HUES64 (cell line): ENCODE measurements at regions not wholly inside any gene's neighbourhood (a gene's known extent, or its start where the extent isn't known, plus 50 kb on each side); places are given as distances from the start of the nearest gene placed in this dataset.
"Not testable (repeated sequence)": the region's sequence is repeated elsewhere in the genome, so short reads cannot be mapped to it uniquely, and the experiment has no call there.

ENCODE experiments used
- H3K27ac ChIP-seq: 2 replicates; pipeline ENCODE4 v1.7.0; 2013; ENCODE audit warnings: low read depth, low read length, inconsistent platforms
- H3K27me3 ChIP-seq: 2 replicates; pipeline ENCODE4 v1.6.1; 2013; ENCODE audit warnings: mild to moderate bottlenecking, low read length; ENCODE audit not compliant: insufficient read depth
- H3K36me3 ChIP-seq: 2 replicates; pipeline ENCODE4 v1.6.1; 2013; ENCODE audit warnings: mild to moderate bottlenecking, low read length; ENCODE audit not compliant: insufficient read depth
- H3K4me1 ChIP-seq: 2 replicates; pipeline ENCODE4 v1.6.1; 2013; ENCODE audit warnings: mild to moderate bottlenecking, low read length, moderate library complexity; ENCODE audit not compliant: insufficient read depth
- H3K4me3 ChIP-seq: 2 replicates; pipeline ENCODE4 v1.5.1; 2013; ENCODE audit warnings: mild to moderate bottlenecking, low read length, moderate library complexity
- H3K9ac ChIP-seq: 2 replicates; pipeline ENCODE4 v1.6.1; 2013; ENCODE audit warnings: mild to moderate bottlenecking, low read depth, low read length
- H3K9me3 ChIP-seq: 2 replicates; pipeline ENCODE4 v1.6.1; 2013; ENCODE audit warnings: low read depth, low read length; ENCODE audit not compliant: insufficient read depth
- WGBS: fragments of 150-250, 120-280 bp; methylation state at CpG from one replicate; pipeline ENCODE4 v1.1.7; 2013; ENCODE audit warnings: missing lambda C conversion rate; 5-methylcytosine and 5-hydroxymethylcytosine counted together

DNA sequence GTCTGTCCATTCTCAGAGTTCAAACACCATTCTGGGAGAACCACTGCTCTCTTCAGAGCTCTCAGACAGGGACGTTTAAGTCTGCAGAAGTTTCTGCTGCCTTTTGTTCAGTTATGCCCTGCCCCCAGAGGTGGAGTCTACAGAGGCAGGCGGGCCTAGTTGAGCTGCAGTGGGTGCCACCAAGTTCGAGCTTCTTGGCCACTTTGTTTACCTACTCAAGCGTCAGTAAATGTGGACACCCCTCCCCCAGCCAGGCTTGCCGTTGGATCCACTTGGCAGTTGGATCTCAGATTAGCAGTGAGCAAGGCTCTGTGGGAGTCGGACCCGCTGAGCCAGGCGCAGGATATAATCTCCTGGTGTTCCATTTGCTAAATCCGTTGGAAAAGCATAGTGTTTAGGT lies 601.5 kb downstream of the PKHD1 start:
- not testable (repeated sequence) for H3K36me3 ChIP-seq, H3K4me3 ChIP-seq, H3K27ac ChIP-seq, H3K4me1 ChIP-seq, H3K9ac ChIP-seq, H3K27me3 ChIP-seq
- 93% methylated on average over 9 of the region's 9 CpGs for WGBS
- H3K9me3 ChIP-seq = peaks cover 19% of the 10 kb centered on the region

GRCh38 chr6:51487937-51488336 lies 599.5 kb downstream of the PKHD1 start:
- no peak overlapping the region for H3K9ac ChIP-seq
- no peak overlapping the region for H3K27ac ChIP-seq
- peaks cover 2% of the 10 kb centered on the region; the same call in 1 of the 2 replicates for H3K4me1 ChIP-seq
- H3K36me3 ChIP-seq = no peaks in the 10 kb centered on the region
- H3K27me3 ChIP-seq = no peaks in the 10 kb centered on the region
- H3K4me3 ChIP-seq = no peak overlapping the region
- H3K9me3 ChIP-seq = peaks cover 19% of the 10 kb centered on the region
- 91% methylated on average over 3 of the region's 3 CpGs for WGBS

DNA sequence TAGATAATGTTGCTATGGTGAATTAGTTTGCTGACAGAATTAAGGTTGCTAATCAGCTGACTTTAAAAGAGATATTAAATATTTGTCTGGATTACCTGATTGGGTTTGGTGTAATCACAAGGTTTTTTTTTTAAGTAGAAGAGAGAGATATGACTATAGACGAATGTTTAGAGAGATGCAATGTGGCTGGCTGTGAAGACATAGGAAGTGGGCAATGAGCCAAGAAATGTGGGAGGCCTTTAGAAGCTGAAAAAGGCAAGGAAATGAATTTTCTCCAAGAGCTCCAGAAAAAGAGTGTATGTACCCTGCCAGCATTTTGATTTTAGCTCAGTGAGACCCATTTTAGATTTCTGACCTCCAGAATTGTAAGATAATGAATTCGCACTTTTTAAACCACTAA lies 598.3 kb downstream of the PKHD1 start:
- Histone ChIP-seq H3K27ac (no peak overlapping the region), H3K4me1 (peaks cover 2% of the 10 kb centered on the region; the same call in 1 of the 2 replicates), H3K9me3 (peaks cover 19% of the 10 kb centered on the region), H3K4me3 (no peak overlapping the region), H3K36me3 (no peaks in the 10 kb centered on the region), H3K27me3 (no peaks in the 10 kb centered on the region), H3K9ac (no peak overlapping the region)
- WGBS = 92% methylated on average over 2 of the region's 2 CpGs

DNA sequence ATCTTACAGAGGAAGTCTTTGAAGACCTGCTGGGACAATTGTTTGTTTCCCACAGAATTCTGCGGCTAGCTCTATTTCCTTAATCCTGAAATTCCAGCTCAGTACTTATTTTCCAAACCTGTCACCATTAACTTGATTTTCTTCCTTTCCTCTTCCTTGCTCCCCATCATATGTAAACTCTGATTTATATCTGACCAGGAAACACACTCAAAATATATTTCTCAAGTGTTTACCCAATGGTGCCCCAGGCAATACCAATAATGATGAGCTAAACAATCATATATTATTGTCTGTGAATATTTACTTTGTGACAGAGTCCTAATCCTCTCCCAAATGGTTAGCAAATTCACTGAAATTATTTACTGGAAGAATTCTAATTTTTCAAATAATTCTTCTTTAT lies 597.3 kb downstream of the PKHD1 start:
- Histone ChIP-seq H3K27me3 (no peaks in the 10 kb centered on the region), H3K9ac (no peak overlapping the region), H3K4me3 (no peak overlapping the region), H3K4me1 (peaks cover 9% of the 10 kb centered on the region), H3K36me3 (no peaks in the 10 kb centered on the region), H3K27ac (no peak overlapping the region), H3K9me3 (peaks cover 19% of the 10 kb centered on the region)
- WGBS = 74% methylated on average over 1 of the region's 1 CpG

DNA sequence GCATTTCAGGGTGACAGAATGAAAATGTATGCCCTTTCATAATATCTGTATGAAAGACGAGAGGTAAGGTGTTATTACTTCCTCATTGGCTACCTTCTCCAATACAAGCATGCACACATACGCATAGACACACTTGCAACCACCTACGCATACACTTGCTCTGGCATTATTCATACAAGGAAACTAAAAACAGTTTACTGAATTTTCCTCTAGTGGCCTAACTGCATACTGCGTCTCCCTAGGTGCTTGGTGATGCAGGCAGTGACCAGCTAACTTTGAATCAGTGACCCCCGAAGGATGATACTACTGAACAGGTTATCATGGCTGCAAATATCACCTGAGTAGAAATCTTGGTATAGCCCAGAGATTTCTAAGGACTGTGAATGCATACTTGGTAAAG lies 593.1 kb downstream of the PKHD1 start:
- H3K36me3 ChIP-seq = no peaks in the 10 kb centered on the region
- 94% methylated on average over 5 of the region's 5 CpGs for WGBS
- H3K9ac ChIP-seq = no peak overlapping the region
- H3K9me3 ChIP-seq = no peaks in the 10 kb centered on the region
- H3K27me3 ChIP-seq = no peaks in the 10 kb centered on the region
- H3K4me1 ChIP-seq = peaks cover 9% of the 10 kb centered on the region
- H3K27ac ChIP-seq = no peak overlapping the region
- no peak overlapping the region for H3K4me3 ChIP-seq

DNA sequence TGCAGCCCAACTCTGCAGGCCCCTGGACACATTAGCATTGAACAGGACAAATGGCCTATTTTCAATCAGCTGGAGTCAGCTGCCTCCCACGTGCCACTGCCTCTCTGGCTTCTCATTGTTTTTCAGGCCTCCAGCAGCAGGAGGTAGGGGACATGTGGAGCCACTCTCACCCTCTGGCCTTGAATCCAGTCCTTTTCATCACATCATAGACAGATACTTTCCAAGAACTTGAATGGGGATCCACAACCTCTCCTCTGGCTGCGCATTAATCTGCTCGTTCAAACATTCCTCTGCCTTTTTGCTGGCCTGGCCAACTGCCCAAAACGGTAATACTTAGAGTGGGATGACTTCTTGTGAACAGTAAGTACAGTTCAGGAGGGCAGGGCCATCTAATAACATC lies 592.3 kb downstream of the PKHD1 start:
- Histone ChIP-seq H3K4me3 (no peak overlapping the region), H3K9ac (no peak overlapping the region), H3K4me1 (peaks cover 8% of the 10 kb centered on the region), H3K9me3 (no peaks in the 10 kb centered on the region), H3K36me3 (no peaks in the 10 kb centered on the region), H3K27me3 (no peaks in the 10 kb centered on the region), H3K27ac (no peak overlapping the region)
- WGBS = 67% methylated on average over 4 of the region's 4 CpGs

- Histone ChIP-seq H3K9ac (no peak overlapping the region), H3K36me3 (no peaks in the 10 kb centered on the region), H3K4me1 (peaks cover 7% of the 10 kb centered on the region), H3K4me3 (no peak overlapping the region), H3K27ac (no peak overlapping the region), H3K9me3 (no peaks in the 10 kb centered on the region), H3K27me3 (no peaks in the 10 kb centered on the region)
- 84% methylated on average over 3 of the region's 3 CpGs for WGBS
These were observed 591.6 kb downstream of the PKHD1 start for GRCh38 chr6:51495610-51496396.

DNA sequence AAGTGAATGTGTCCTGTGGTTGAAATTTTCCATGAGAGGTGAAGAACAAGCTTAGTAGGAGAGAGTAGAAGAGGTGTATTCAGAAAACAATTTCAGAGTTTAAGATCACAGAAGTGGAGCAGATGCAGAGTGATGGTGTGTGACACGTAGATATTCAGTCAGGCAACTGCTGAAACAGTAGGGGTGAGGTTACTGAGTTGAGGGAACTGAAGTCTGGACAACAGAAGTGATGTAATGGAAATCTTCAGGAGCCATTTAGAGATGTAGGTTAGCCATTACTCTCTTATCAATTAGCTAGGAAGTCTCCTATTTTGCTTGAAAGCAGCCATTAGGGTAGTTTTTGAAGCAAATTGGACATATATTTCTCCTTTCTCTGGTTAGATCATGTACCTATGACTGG lies 584.4 kb downstream of the PKHD1 start:
- Histone ChIP-seq H3K4me3 (no peak overlapping the region), H3K27me3 (no peaks in the 10 kb centered on the region), H3K36me3 (no peaks in the 10 kb centered on the region), H3K4me1 (no peaks in the 10 kb centered on the region), H3K9ac (no peak overlapping the region), H3K9me3 (no peaks in the 10 kb centered on the region), H3K27ac (no peak overlapping the region)
- WGBS = 91% methylated on average over 1 of the region's 1 CpG

- Histone ChIP-seq H3K27ac (no peak overlapping the region), H3K4me3 (no peak overlapping the region)
These were observed 582.0 kb downstream of the PKHD1 start for GRCh38 chr6:51505434-51505833.

GRCh38 chr6:51509597-51509996 lies 577.8 kb downstream of the PKHD1 start:
- Histone ChIP-seq H3K4me1 (peaks cover 18% of the 10 kb centered on the region; the same call in 1 of the 2 replicates), H3K36me3 (no peaks in the 10 kb centered on the region), H3K27me3 (no peaks in the 10 kb centered on the region), H3K27ac (no peak overlapping the region), H3K9ac (no peak overlapping the region), H3K9me3 (no peaks in the 10 kb centered on the region), H3K4me3 (no peak overlapping the region)
- WGBS = 100% methylated on average over 1 of the region's 5 CpGs

More at GRCh38 chr6:51505434-51505833, 582.0 kb downstream of the PKHD1 start:
- no peak overlapping the region for H3K9ac ChIP-seq
- H3K27me3 ChIP-seq = no peaks in the 10 kb centered on the region
- no peaks in the 10 kb centered on the region for H3K4me1 ChIP-seq
- no peaks in the 10 kb centered on the region for H3K9me3 ChIP-seq
- H3K36me3 ChIP-seq = no peaks in the 10 kb centered on the region

- Histone ChIP-seq H3K9me3 (no peaks in the 10 kb centered on the region), H3K36me3 (no peaks in the 10 kb centered on the region), H3K4me1 (peaks cover 20% of the 10 kb centered on the region; the same call in 1 of the 2 replicates), H3K27me3 (no peaks in the 10 kb centered on the region), H3K4me3 (no peak overlapping the region), H3K9ac (no peak overlapping the region), H3K27ac (no peak overlapping the region)
These were observed 576.3 kb downstream of the PKHD1 start for GRCh38 chr6:51511081-51511480.
